ENCODE measurements at regions not wholly inside any gene's neighbourhood (a gene's known extent, or its start where the extent isn't known, plus 50 kb on each side); places are given as distances from the start of the nearest gene placed in this dataset.
"Not testable (repeated sequence)": the region's sequence is repeated elsewhere in the genome, so short reads cannot be mapped to it uniquely, and the experiment has no call there.

- DNase-seq: no peak
Observed at GRCh38 chr16:9343276-9343675, 251.8 kb downstream of the HAPSTR1 start.

GRCh38 chr16:9344508-9344907, 253.1 kb downstream of the HAPSTR1 start:
- DNase-seq: no peak

- no peak for DNase-seq
Observed at GRCh38 chr16:9345046-9345445, 253.6 kb downstream of the HAPSTR1 start.

- DNase-seq: peak; percentile 71
Observed at GRCh38 chr16:9345880-9346279, 254.4 kb downstream of the HAPSTR1 start.

- DNase-seq: no peak
Observed at GRCh38 chr16:9348912-9349311, 257.5 kb downstream of the HAPSTR1 start.

GRCh38 chr16:9349373-9349960, 258.0 kb downstream of the HAPSTR1 start:
- not testable (repeated sequence) for DNase-seq

- not testable (repeated sequence) for DNase-seq
Observed at GRCh38 chr16:9350119-9350799, 258.8 kb downstream of the HAPSTR1 start.

- DNase-seq: no peak
Observed at GRCh38 chr16:9351440-9351839, 260.0 kb downstream of the HAPSTR1 start.

GRCh38 chr16:9351841-9352434, 260.5 kb downstream of the HAPSTR1 start:
- DNase-seq: no peak

GRCh38 chr16:9357829-9358228, 266.4 kb downstream of the HAPSTR1 start:
- DNase-seq: no peak

GRCh38 chr16:9360075-9360474, 268.6 kb downstream of the HAPSTR1 start:
- DNase-seq: no peak

- DNase-seq: no peak
Observed at GRCh38 chr16:9362050-9362449, 270.6 kb downstream of the HAPSTR1 start.

GRCh38 chr16:9362604-9363003, 271.2 kb downstream of the HAPSTR1 start:
- no peak for DNase-seq

- no peak for DNase-seq
Observed at GRCh38 chr16:9363520-9363919, 272.1 kb downstream of the HAPSTR1 start.

GRCh38 chr16:9364721-9365369, 273.4 kb downstream of the HAPSTR1 start:
- no peak for DNase-seq

- DNase-seq: peak; percentile 47
Observed at GRCh38 chr16:9365370-9365728, 273.9 kb downstream of the HAPSTR1 start.

- no peak for DNase-seq
Observed at GRCh38 chr16:9366048-9366969, 274.9 kb downstream of the HAPSTR1 start.

- DNase-seq: peak; percentile 19
Observed at GRCh38 chr16:9370061-9370491, 278.6 kb downstream of the HAPSTR1 start.

GRCh38 chr16:9371713-9372448, 280.4 kb downstream of the HAPSTR1 start:
- no peak for DNase-seq

GRCh38 chr16:9372934-9373890, 281.8 kb downstream of the HAPSTR1 start:
- peak; percentile 5 for DNase-seq
